ENCODE measurements at regions not wholly inside any gene's neighbourhood (a gene's known extent, or its start where the extent isn't known, plus 50 kb on each side); places are given as distances from the start of the nearest gene placed in this dataset.

GRCh38 chr12:124663206-124663605, 95.8 kb upstream of the NCOR2 start:
- peaks cover 17 to 27% of the 10 kb centered on the region in 2 donors for H3K4me1 ChIP-seq (ENCODE audit: control insufficient read depth in 1 of 2, insufficient read depth in 2 of 2, low read length in 2 of 2)
- peaks cover 10 to 18% (median 14%) of the 10 kb centered on the region in 7 donors for H3K9me3 Mint-ChIP-seq
- H3K4me1 Mint-ChIP-seq: peaks cover 23% of the 10 kb centered on the region
- H3K27me3 ChIP-seq (ENCODE audit: control insufficient read depth in 2 of 2, insufficient read depth in 2 of 2, low read length in 2 of 2): no peaks in the 10 kb centered on the region
- TF ChIP-seq CTCF (IDR thresholded peaks at IDR 0.05): no peak
- peaks cover 11 to 13% of the 10 kb centered on the region in 2 donors for H3K9me3 ChIP-seq (replicated peaks in 1 of 2; ENCODE audit: control insufficient read depth in 1 of 2, insufficient read depth in 1 of 2, low read length in 2 of 2)
- peaks cover 30% of the 10 kb centered on the region in 2 donors for H3K36me3 Mint-ChIP-seq
- no peaks in the 10 kb centered on the region for H4K20me1 ChIP-seq (ENCODE audit: insufficient read depth, low read length)
- no peaks in the 10 kb centered on the region for H3K36me3 ChIP-seq (replicated peaks in 1 of 2; ENCODE audit: control insufficient read depth in 1 of 2, insufficient read depth in 2 of 2, low read length in 2 of 2)
- no peak overlapping the region for H3K9ac ChIP-seq (ENCODE audit: insufficient read depth, low read length, poor library complexity, severe bottlenecking)
- H3K4me3 ChIP-seq (replicated peaks in 1 of 3; ENCODE audit: low read depth in 2 of 3, low read length in 3 of 3): no peak overlapping the region
- no peaks in the 10 kb centered on the region for H3K79me2 ChIP-seq (ENCODE audit: insufficient read depth, low read length)
- no peak for DNase-seq
- no peak overlapping the region for H3K4me3 Mint-ChIP-seq
- intact Hi-C loops (cut with micrococcal nuclease): no loop called here
- peaks cover 0 to 3% (median 2%) of the 10 kb centered on the region in 3 donors for H3K27me3 Mint-ChIP-seq (ENCODE audit: low read depth in 3 of 3)
- H3K27ac Mint-ChIP-seq: no peak overlapping the region
- no peak overlapping the region for H2AFZ ChIP-seq (ENCODE audit: insufficient read depth, low read depth, low read length, poor library complexity, severe bottlenecking)
- 97% methylated on average over 4 of the region's 7 CpGs for WGBS (ENCODE audit: insufficient coverage)
- H3K27ac ChIP-seq (ENCODE audit: low read depth in 1 of 2, low read length in 2 of 2): no peak overlapping the region
- no peak overlapping the region for H3K4me2 ChIP-seq (replicated peaks; ENCODE audit: extremely low read depth, low read length, poor library complexity, severe bottlenecking)

GRCh38 chr12:124661341-124661740, 93.9 kb upstream of the NCOR2 start:
- Mint-ChIP-seq H3K4me3 (no peak overlapping the region), H3K9me3 (peaks cover 2 to 6% (median 4%) of the 10 kb centered on the region in 7 donors), H3K36me3 (peaks cover 19 to 24% of the 10 kb centered on the region in 2 donors), H3K27me3 (ENCODE audit: low read depth in 3 of 3) (peaks cover 0 to 2% (median 0%) of the 10 kb centered on the region in 3 donors), H3K4me1 (peaks cover 38% of the 10 kb centered on the region), H3K27ac (no peak overlapping the region)
- H3K79me2 ChIP-seq (ENCODE audit: insufficient read depth, low read length): no peaks in the 10 kb centered on the region
- H3K9ac ChIP-seq (ENCODE audit: insufficient read depth, low read length, poor library complexity, severe bottlenecking): no peak overlapping the region
- no peaks in the 10 kb centered on the region for H3K27me3 ChIP-seq (ENCODE audit: control insufficient read depth in 2 of 2, insufficient read depth in 2 of 2, low read length in 2 of 2)
- intact Hi-C loops (cut with micrococcal nuclease): no loop called here
- H3K4me1 ChIP-seq (ENCODE audit: control insufficient read depth in 1 of 2, insufficient read depth in 2 of 2, low read length in 2 of 2): peaks cover 32 to 33% of the 10 kb centered on the region in 2 donors
- 100% methylated on average over 3 of the region's 7 CpGs for WGBS (ENCODE audit: insufficient coverage)
- no peak overlapping the region for H2AFZ ChIP-seq (ENCODE audit: insufficient read depth, low read depth, low read length, poor library complexity, severe bottlenecking)
- DNase-seq: no peak
- H3K9me3 ChIP-seq (replicated peaks in 1 of 2; ENCODE audit: control insufficient read depth in 1 of 2, insufficient read depth in 1 of 2, low read length in 2 of 2): peaks cover under 1% of the 10 kb centered on the region in 2 donors
- H3K4me3 ChIP-seq (replicated peaks in 1 of 3; ENCODE audit: low read depth in 2 of 3, low read length in 3 of 3): no peak overlapping the region
- no peak overlapping the region for H3K27ac ChIP-seq (ENCODE audit: low read depth in 1 of 2, low read length in 2 of 2)
- H3K36me3 ChIP-seq (replicated peaks in 1 of 2; ENCODE audit: control insufficient read depth in 1 of 2, insufficient read depth in 2 of 2, low read length in 2 of 2): no peaks in the 10 kb centered on the region
- no peak overlapping the region for H3K4me2 ChIP-seq (replicated peaks; ENCODE audit: extremely low read depth, low read length, poor library complexity, severe bottlenecking)
- TF ChIP-seq CTCF (IDR thresholded peaks at IDR 0.05): no peak
- H4K20me1 ChIP-seq (ENCODE audit: insufficient read depth, low read length): no peaks in the 10 kb centered on the region

All from CD14-positive monocyte (primary cell).